IPS-18a (cell line): ENCODE measurements at regions not wholly inside any gene's neighbourhood (a gene's known extent, or its start where the extent isn't known, plus 50 kb on each side); places are given as distances from the start of the nearest gene placed in this dataset.

Experiments
- H3K27ac ChIP-seq: one replicate; pipeline ENCODE4 v1.5.1; 2013; ENCODE audit warnings: low read length
- H3K27me3 ChIP-seq: one replicate; pipeline ENCODE4 v1.6.1; 2013; ENCODE audit warnings: mild to moderate bottlenecking, low read length; ENCODE audit not compliant: control insufficient read depth, insufficient read depth
- H3K36me3 ChIP-seq: one replicate; pipeline ENCODE4 v1.6.1; 2013; ENCODE audit warnings: low read depth, low read length; ENCODE audit not compliant: control insufficient read depth
- H3K4me1 ChIP-seq: one replicate; pipeline ENCODE4 v1.6.1; 2013; ENCODE audit warnings: low read depth, low read length; ENCODE audit not compliant: control insufficient read depth
- H3K4me3 ChIP-seq: one replicate; pipeline ENCODE4 v1.5.1; 2013; ENCODE audit warnings: low read length
- H3K9ac ChIP-seq: one replicate; pipeline ENCODE4 v1.6.1; 2013; ENCODE audit warnings: mild to moderate bottlenecking, low read length, moderate library complexity
- H3K9me3 ChIP-seq: one replicate; pipeline ENCODE4 v1.6.1; 2013; ENCODE audit warnings: low read depth, low read length; ENCODE audit not compliant: control insufficient read depth

DNA sequence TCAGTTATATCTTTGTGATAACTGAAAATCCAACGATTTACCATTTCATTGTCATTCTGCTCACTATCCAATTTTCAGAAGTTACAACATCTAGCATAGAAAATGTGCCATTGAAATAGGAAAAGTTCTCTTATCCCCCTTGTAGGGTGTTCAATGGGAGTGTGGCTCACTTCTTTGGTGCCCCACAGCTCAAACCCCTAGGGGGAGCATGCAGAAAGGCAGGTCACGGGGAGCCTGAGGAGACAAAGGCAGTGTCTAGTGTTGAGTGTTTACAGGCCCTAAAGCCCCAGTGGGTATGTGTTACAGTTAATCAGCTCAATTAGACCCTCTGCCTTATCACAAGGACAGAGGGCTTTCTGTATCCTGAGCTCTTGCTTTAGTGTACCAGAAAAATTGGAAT, 243.4 kb upstream of the GRID2 start:
- no peak overlapping the region for H3K9ac ChIP-seq
- no peaks in the 10 kb centered on the region for H3K9me3 ChIP-seq
- H3K27ac ChIP-seq, result no peak overlapping the region
- H3K36me3 ChIP-seq, result no peaks in the 10 kb centered on the region
- H3K4me1 ChIP-seq, result no peaks in the 10 kb centered on the region
- no peak overlapping the region for H3K4me3 ChIP-seq
- H3K27me3 ChIP-seq, result no peaks in the 10 kb centered on the region

DNA sequence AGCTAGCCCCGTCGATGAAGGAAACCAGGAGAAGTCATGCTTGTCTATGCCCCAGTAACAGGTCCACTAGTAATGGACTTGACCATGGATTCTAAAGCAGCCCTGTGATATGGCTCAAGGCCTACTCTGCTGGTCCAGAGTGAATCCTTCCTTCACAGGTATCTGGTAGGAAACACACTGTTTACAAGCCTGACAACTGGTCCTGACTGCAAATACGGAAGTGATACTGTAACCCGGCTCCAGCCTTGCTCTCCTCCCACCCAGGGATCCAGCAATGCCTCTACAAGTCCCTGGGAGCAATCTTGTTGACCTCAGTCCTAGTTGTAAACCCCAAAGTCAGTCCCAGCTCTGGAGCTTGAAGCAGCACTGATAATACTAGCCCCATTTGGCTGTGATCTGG, 239.2 kb upstream of the GRID2 start:
- Histone ChIP-seq H3K36me3 (no peaks in the 10 kb centered on the region), H3K9ac (no peak overlapping the region)

GRCh38 chr4:92066485-92066884, 237.3 kb upstream of the GRID2 start:
- H3K9me3 ChIP-seq, result peaks cover 13% of the 10 kb centered on the region
- H3K4me3 ChIP-seq, result no peak overlapping the region
- no peaks in the 10 kb centered on the region for H3K27me3 ChIP-seq
- H3K4me1 ChIP-seq, result no peaks in the 10 kb centered on the region
- no peak overlapping the region for H3K9ac ChIP-seq
- H3K27ac ChIP-seq, result no peak overlapping the region
- H3K36me3 ChIP-seq, result no peaks in the 10 kb centered on the region

More for the DNA sequence above, 239.2 kb upstream of the GRID2 start:
- Histone ChIP-seq H3K9me3 (no peaks in the 10 kb centered on the region), H3K4me3 (no peak overlapping the region), H3K4me1 (no peaks in the 10 kb centered on the region), H3K27ac (no peak overlapping the region), H3K27me3 (no peaks in the 10 kb centered on the region)

DNA sequence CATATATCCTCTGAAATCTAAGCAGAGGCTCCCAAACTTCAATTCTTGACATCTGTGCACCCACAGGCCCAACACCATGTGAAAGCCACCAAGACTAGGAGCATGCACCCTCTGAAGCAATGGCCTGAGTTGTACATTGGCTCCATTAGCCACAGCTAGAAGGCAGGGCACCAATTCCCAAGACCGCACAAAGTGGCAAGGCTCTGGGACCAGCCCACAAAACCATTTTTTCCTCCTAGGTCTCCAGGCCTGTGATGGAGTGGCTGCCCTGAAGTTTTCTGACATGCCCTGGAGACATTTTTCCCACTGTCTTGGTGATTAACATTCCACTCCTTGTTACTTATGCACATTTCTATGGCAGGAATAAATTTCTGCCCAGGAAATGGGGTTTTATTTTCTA, 232.2 kb upstream of the GRID2 start:
- H3K4me3 ChIP-seq, result no peak overlapping the region
- no peaks in the 10 kb centered on the region for H3K4me1 ChIP-seq
- no peak overlapping the region for H3K27ac ChIP-seq
- peaks cover 26% of the 10 kb centered on the region for H3K9me3 ChIP-seq
- H3K9ac ChIP-seq, result no peak overlapping the region
- no peaks in the 10 kb centered on the region for H3K36me3 ChIP-seq
- H3K27me3 ChIP-seq, result no peaks in the 10 kb centered on the region

- Histone ChIP-seq H3K27ac (no peak overlapping the region), H3K36me3 (no peaks in the 10 kb centered on the region), H3K4me1 (no peaks in the 10 kb centered on the region), H3K9me3 (peaks cover 26% of the 10 kb centered on the region), H3K4me3 (no peak overlapping the region), H3K27me3 (no peaks in the 10 kb centered on the region), H3K9ac (no peak overlapping the region)
Observed at GRCh38 chr4:92074839-92075238, 228.9 kb upstream of the GRID2 start.

- H3K9ac ChIP-seq, result no peak overlapping the region
- H3K4me1 ChIP-seq, result peaks cover 6% of the 10 kb centered on the region
- H3K9me3 ChIP-seq, result no peaks in the 10 kb centered on the region
- no peak overlapping the region for H3K27ac ChIP-seq
- H3K27me3 ChIP-seq, result no peaks in the 10 kb centered on the region
- H3K36me3 ChIP-seq, result no peaks in the 10 kb centered on the region
- no peak overlapping the region for H3K4me3 ChIP-seq
Observed at GRCh38 chr4:92090887-92091286, 212.9 kb upstream of the GRID2 start.

DNA sequence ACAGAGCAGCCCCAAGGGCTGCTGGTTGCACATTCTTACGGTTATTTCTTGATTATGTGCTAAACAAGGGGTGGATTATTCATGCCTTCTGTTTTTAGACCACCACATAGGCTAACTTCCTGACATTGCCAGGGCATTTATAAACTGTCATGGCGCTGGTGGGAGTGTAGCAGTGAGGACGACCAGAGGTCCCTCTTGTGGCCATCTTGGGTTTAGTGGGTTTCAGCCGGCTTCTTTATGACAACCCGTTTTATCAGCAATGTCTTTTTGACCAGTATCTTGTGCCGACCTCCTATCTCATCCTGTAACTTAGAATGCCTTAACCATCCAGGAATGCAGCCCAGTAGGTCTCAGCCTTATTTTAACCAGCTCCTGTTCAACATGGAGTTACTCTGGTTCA, 212.4 kb upstream of the GRID2 start:
- H3K4me1 ChIP-seq, result peaks cover 6% of the 10 kb centered on the region
- no peak overlapping the region for H3K4me3 ChIP-seq
- no peaks in the 10 kb centered on the region for H3K9me3 ChIP-seq
- no peak overlapping the region for H3K9ac ChIP-seq
- H3K36me3 ChIP-seq, result no peaks in the 10 kb centered on the region
- H3K27me3 ChIP-seq, result no peaks in the 10 kb centered on the region
- H3K27ac ChIP-seq, result no peak overlapping the region

- H3K9ac ChIP-seq, result no peak overlapping the region
- no peaks in the 10 kb centered on the region for H3K36me3 ChIP-seq
- H3K4me1 ChIP-seq, result no peaks in the 10 kb centered on the region
- no peaks in the 10 kb centered on the region for H3K9me3 ChIP-seq
- no peak overlapping the region for H3K4me3 ChIP-seq
- H3K27me3 ChIP-seq, result no peaks in the 10 kb centered on the region
- H3K27ac ChIP-seq, result no peak overlapping the region
Observed at GRCh38 chr4:92099861-92100260, 203.9 kb upstream of the GRID2 start.

DNA sequence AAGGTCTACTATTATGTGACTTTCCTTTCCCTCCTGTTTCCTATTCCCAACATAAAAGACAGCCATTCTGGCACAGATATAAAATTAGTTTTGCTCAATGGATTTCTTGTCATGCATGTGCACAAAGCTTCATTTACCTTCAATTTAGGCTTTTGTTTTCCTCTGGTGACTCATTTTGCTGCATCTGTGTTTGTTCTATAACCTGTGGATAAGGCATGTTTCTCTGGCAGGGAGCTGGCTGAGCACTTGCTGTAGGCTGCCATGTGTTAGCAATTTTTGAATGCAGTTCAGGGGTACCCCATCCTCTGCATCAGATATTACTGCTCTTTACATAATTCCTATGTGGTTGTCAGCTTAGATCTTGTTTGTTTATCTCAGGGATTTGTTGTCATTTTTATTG, 202.8 kb upstream of the GRID2 start:
- Histone ChIP-seq H3K4me3 (no peak overlapping the region), H3K9me3 (no peaks in the 10 kb centered on the region), H3K27ac (no peak overlapping the region), H3K27me3 (no peaks in the 10 kb centered on the region), H3K36me3 (no peaks in the 10 kb centered on the region), H3K4me1 (no peaks in the 10 kb centered on the region), H3K9ac (no peak overlapping the region)

DNA sequence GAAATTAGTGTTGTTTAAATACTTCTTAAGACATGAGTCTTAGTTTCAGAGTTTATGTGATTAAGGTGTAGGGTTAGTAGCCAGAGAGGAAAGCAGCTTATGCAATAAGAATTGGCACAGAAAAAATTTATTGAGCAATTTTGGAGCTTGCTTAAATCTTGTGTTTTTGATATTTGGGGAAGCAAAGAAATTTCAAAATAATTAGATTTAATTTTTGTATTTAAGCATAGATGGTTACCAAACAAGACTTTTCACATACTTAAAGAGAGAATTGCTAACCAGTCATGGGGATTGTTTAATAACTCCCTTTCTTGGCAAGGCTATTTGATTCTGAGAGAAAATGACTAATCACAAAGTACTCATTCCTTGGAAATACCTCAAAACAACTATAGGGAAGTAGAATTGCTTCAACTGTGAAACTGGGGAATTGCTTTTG, 202.0 kb upstream of the GRID2 start:
- no peaks in the 10 kb centered on the region for H3K36me3 ChIP-seq
- H3K27me3 ChIP-seq, result no peaks in the 10 kb centered on the region
- no peaks in the 10 kb centered on the region for H3K9me3 ChIP-seq
- no peak overlapping the region for H3K9ac ChIP-seq
- H3K4me3 ChIP-seq, result no peak overlapping the region
- H3K4me1 ChIP-seq, result no peaks in the 10 kb centered on the region
- H3K27ac ChIP-seq, result no peak overlapping the region

DNA sequence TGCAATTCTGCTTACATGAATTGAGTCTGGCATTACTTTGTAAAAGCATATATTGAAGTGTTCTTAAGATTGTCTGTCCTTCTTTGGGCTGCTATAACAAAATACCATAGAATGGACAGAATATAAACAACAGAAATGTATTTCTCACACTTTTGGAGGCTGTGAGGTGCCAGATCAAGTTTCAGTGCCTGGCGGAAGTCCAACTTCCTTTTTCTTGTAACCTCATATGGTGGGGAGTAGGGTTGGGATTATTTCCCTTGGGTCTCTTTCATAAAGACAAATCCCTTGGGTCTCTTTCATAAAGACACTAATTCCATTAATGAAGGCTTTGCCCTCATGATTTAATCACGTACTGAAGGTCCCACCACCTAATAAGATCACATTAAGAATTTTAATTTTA, 199.3 kb upstream of the GRID2 start:
- H3K27me3 ChIP-seq, result no peaks in the 10 kb centered on the region
- no peak overlapping the region for H3K27ac ChIP-seq
- H3K4me3 ChIP-seq, result no peak overlapping the region
- no peak overlapping the region for H3K9ac ChIP-seq
- no peaks in the 10 kb centered on the region for H3K4me1 ChIP-seq
- no peaks in the 10 kb centered on the region for H3K36me3 ChIP-seq
- H3K9me3 ChIP-seq, result no peaks in the 10 kb centered on the region

DNA sequence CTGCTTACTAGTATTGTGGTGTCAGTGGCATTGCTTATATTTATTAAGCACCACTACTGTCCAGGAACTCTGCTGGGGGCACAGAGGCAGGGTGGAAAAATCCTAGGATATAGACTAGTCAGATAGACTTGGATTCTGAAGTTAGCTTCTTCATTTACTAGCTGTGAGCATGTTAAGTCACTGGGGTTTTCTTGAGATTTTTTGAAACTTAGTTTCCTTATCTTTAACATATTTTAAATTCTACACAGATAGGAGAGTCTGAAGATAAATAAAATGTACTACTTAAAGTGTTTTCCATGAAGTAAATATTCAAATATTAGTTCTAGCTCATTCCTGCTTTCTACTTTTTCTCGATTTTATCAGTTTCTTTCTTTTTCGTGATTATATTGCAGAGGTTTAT, 196.9 kb upstream of the GRID2 start:
- Histone ChIP-seq H3K36me3 (no peaks in the 10 kb centered on the region), H3K4me3 (no peak overlapping the region), H3K27ac (no peak overlapping the region), H3K4me1 (peaks cover 4% of the 10 kb centered on the region), H3K9ac (no peak overlapping the region), H3K9me3 (no peaks in the 10 kb centered on the region), H3K27me3 (no peaks in the 10 kb centered on the region)
